ENCODE measurements at regions not wholly inside any gene's neighbourhood (a gene's known extent, or its start where the extent isn't known, plus 50 kb on each side); places are given as distances from the start of the nearest gene placed in this dataset.

DNA sequence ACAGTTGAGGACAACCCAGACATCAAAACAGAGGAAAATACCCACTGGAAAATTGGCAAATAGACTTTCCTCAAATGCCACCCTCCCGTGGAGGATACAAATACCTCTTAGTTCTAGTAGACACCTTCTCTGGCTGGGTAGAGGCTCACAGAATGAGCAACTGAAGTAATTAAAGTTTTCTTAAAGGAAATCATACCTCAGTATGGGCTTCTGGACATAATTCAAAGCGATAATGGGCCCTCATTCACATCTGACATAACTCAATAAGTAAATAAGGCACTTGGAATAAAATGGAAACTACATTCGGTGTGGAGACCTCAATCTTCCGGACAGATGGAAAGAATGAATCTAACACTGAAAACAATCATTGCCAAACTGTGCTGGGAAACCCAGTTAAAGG is 115.2 kb upstream of the PLCL2 start:
- no peak for TF ChIP-seq RFX5 (IDR thresholded peaks at IDR 0.05; ENCODE audit: low read depth, low read length)
- TF ChIP-seq, protein P1, sequence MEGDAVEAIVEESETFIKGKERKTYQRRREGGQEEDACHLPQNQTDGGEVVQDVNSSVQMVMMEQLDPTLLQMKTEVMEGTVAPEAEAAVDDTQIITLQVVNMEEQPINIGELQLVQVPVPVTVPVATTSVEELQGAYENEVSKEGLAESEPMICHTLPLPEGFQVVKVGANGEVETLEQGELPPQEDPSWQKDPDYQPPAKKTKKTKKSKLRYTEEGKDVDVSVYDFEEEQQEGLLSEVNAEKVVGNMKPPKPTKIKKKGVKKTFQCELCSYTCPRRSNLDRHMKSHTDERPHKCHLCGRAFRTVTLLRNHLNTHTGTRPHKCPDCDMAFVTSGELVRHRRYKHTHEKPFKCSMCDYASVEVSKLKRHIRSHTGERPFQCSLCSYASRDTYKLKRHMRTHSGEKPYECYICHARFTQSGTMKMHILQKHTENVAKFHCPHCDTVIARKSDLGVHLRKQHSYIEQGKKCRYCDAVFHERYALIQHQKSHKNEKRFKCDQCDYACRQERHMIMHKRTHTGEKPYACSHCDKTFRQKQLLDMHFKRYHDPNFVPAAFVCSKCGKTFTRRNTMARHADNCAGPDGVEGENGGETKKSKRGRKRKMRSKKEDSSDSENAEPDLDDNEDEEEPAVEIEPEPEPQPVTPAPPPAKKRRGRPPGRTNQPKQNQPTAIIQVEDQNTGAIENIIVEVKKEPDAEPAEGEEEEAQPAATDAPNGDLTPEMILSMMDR (conservative IDR thresholded peaks at IDR 0.05; ENCODE audit: low read depth, low read length): no peak
- no peak for TF ChIP-seq POLR2A (IDR thresholded peaks at IDR 0.05; ENCODE audit: low read depth, low read length)
- TF ChIP-seq BHLHE40 (IDR thresholded peaks at IDR 0.05; ENCODE audit: low read depth, low read length): no peak

Data from IMR-90 (cell line).